Activated gamma-delta T cell treated with anti-CD3 and anti-CD28 coated beads, Interleukin-2, amount 50 U/mL, for 16 hours (primary cell): ENCODE measurements at regions not wholly inside any gene's neighbourhood (a gene's known extent, or its start where the extent isn't known, plus 50 kb on each side); places are given as distances from the start of the nearest gene placed in this dataset.

Experiments used
- DNase-seq: peaks from one replicate; pipeline ENCODE4 v3.0.0-alpha.2; 2020; ENCODE audit warnings: low read depth

- no peak for DNase-seq
Measured at GRCh38 chr9:135220601-135221575, 133.4 kb downstream of the OLFM1 start.

- no peak for DNase-seq
Measured at GRCh38 chr9:135221576-135221950, 134.1 kb downstream of the OLFM1 start.

- no peak for DNase-seq
Measured at GRCh38 chr9:135221951-135222631, 134.6 kb downstream of the OLFM1 start.

GRCh38 chr9:135222881-135223760, 135.7 kb downstream of the OLFM1 start:
- DNase-seq: no peak

GRCh38 chr9:135223831-135224230, 136.4 kb downstream of the OLFM1 start:
- no peak for DNase-seq

- no peak for DNase-seq
Measured at GRCh38 chr9:135224286-135224877, 136.9 kb downstream of the OLFM1 start.

GRCh38 chr9:135224921-135225541, 137.6 kb downstream of the OLFM1 start:
- no peak for DNase-seq

- no peak for DNase-seq
Measured at GRCh38 chr9:135225619-135226228, 138.3 kb downstream of the OLFM1 start.

- no peak for DNase-seq
Measured at GRCh38 chr9:135226369-135227050, 139.0 kb downstream of the OLFM1 start.

GRCh38 chr9:135227641-135228251, 140.3 kb downstream of the OLFM1 start:
- no peak for DNase-seq

GRCh38 chr9:135228345-135228982, 141.0 kb downstream of the OLFM1 start:
- DNase-seq: no peak

- DNase-seq: no peak
Measured at GRCh38 chr9:135228983-135229625, 141.6 kb downstream of the OLFM1 start.

- DNase-seq: no peak
Measured at GRCh38 chr9:135229701-135230385, 142.4 kb downstream of the OLFM1 start.

GRCh38 chr9:135230386-135230765, 142.9 kb downstream of the OLFM1 start:
- DNase-seq: no peak

GRCh38 chr9:135230817-135231520, 143.5 kb downstream of the OLFM1 start:
- no peak for DNase-seq

GRCh38 chr9:135239100-135239768, 151.8 kb downstream of the OLFM1 start:
- DNase-seq: no peak

GRCh38 chr9:135239769-135240141, 152.3 kb downstream of the OLFM1 start:
- DNase-seq: no peak
